GM12878 (cell line): ENCODE measurements at regions not wholly inside any gene's neighbourhood (a gene's known extent, or its start where the extent isn't known, plus 50 kb on each side); places are given as distances from the start of the nearest gene placed in this dataset.

ENCODE experiments used
- MTA2 ChIP-seq: fragments of 450-650 bp; IDR thresholded peaks from 2 replicates; pipeline ENCODE4 v1.6.1; 2016; ENCODE audit warnings: low read depth, mild to moderate bottlenecking, moderate library complexity
- NR2F1 ChIP-seq: fragments of 450-650 bp; conservative IDR thresholded peaks from 2 replicates; pipeline ENCODE4 v1.6.1; 2017; ENCODE audit warnings: mild to moderate bottlenecking
- TAF1 ChIP-seq: IDR thresholded peaks from 2 replicates; pipeline ENCODE4 v1.6.1; 2011; ENCODE audit warnings: mild to moderate bottlenecking, low read depth, low read length, borderline replicate concordance
- TF ChIP-seq, protein P1 (sequence below), 3 experiments: IDR thresholded peaks in 2 of 3; conservative IDR thresholded peaks in 1 of 3; 2 replicates each; pipeline ENCODE4 v1.5.1; 2011; ENCODE audit warnings: low read depth in 3 of 3, low read length in 3 of 3, mild to moderate bottlenecking in 3 of 3, control low read depth in 2 of 3, moderate library complexity in 2 of 3, inconsistent platforms in 1 of 3, mixed read lengths in 1 of 3; ENCODE audit not compliant: control insufficient read depth in 2 of 3, insufficient read depth in 1 of 3; ENCODE audit errors: extremely low read depth in 1 of 3

DNA sequence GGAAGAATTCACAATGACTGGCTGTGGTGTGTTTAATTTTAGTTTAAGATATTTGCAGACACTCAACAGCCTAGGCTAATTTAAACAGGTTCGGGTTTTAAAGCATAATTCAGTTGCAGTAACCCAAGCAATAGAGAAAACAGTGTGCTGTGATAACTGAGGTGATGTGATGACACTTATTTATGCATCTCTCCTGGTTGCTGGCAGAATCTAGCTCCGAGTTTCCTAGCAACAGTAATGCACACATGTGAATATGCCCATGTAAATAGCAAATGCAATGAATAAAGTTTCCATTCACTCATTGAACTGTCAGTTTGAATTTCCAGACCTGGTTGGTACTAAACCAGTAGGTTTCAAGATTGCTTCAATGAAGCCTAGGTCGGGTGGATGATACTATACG, 426.5 kb downstream of the TMX3 start:
- TF ChIP-seq, protein P1, sequence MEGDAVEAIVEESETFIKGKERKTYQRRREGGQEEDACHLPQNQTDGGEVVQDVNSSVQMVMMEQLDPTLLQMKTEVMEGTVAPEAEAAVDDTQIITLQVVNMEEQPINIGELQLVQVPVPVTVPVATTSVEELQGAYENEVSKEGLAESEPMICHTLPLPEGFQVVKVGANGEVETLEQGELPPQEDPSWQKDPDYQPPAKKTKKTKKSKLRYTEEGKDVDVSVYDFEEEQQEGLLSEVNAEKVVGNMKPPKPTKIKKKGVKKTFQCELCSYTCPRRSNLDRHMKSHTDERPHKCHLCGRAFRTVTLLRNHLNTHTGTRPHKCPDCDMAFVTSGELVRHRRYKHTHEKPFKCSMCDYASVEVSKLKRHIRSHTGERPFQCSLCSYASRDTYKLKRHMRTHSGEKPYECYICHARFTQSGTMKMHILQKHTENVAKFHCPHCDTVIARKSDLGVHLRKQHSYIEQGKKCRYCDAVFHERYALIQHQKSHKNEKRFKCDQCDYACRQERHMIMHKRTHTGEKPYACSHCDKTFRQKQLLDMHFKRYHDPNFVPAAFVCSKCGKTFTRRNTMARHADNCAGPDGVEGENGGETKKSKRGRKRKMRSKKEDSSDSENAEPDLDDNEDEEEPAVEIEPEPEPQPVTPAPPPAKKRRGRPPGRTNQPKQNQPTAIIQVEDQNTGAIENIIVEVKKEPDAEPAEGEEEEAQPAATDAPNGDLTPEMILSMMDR (IDR thresholded peaks at IDR 0.05 in 2 of 3, conservative IDR thresholded peaks at IDR 0.05 in 1 of 3; ENCODE audit: control insufficient read depth in 2 of 3, extremely low read depth in 1 of 3, insufficient read depth in 1 of 3, low read depth in 3 of 3, low read length in 3 of 3) = no peak
- TF ChIP-seq MTA2 = no peak
- TF ChIP-seq NR2F1 = no peak
- TF ChIP-seq TAF1 = no peak
